Midbrain (tissue), 1 donor: ENCODE measurements at regions not wholly inside any gene's neighbourhood (a gene's known extent, or its start where the extent isn't known, plus 50 kb on each side); places are given as distances from the start of the nearest gene placed in this dataset.

ENCODE experiments used
- DNase-seq: peaks from one replicate; lab custom pipeline; 2025; lab: John Stamatoyannopoulos, UW

- DNase-seq, result no peak
These were observed 130.3 kb downstream of the DTWD1 start for GRCh38 chr15:49751191-49751590.

- DNase-seq, result no peak
These were observed 130.9 kb downstream of the DTWD1 start for GRCh38 chr15:49751751-49752150.

DNA sequence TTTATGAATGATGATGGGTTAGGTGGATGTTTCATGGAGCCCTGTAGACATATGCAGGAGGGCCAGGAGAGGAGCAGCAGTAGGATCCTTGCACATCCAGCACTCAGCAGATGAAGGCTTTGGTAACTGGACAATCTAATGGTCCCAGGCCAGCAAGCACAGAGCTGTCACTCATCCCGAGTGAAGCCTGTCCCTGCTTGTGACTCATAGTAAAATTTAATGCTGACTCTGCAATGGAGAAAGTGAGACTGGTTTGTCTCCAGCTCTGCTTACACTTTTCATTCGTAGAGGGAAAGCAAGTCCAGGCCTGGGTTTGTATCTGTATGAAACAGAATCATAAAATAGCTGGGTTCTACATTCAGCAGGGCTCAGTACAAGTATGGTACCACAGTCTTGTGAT lies 131.7 kb downstream of the DTWD1 start:
- no peak for DNase-seq

GRCh38 chr15:49758456-49758855 lies 137.6 kb downstream of the DTWD1 start:
- DNase-seq, result no peak

DNA sequence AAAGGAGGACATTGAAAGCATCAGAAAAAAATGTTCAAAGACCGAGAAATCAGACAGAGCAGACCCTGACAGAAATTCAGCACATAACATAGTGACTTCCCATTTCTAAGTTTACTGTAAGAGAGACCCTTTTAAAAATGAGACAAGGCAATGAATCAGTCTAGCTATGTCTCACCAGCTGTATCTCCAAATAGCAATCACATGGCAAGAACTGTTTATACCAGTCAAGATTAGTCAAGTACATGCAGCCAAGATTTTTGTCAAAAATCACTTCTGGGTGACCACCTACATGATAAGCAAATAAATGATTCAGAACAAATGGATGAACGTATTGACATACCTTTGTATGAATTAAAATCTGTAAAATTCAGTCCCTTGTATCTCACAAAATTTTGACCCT lies 138.0 kb downstream of the DTWD1 start:
- no peak for DNase-seq

DNA sequence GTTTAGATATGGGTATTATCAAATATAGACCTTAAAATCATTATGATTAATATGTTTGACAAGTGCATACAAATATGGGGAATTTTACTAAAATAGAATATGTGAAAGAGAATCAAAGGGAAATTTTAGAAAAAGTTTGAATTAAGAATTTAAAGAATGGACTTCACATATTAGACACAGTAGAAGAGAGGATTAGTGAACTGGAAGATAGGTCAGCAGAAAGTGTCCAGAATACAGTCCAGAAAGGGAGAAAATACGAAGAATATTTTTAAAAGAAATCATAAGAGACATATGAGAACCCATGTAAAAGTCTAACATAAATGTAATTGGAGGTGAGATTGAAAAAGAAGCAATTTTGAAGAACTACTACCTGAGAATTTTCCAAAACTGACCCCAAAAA lies 139.9 kb downstream of the DTWD1 start:
- DNase-seq, result no peak

DNA sequence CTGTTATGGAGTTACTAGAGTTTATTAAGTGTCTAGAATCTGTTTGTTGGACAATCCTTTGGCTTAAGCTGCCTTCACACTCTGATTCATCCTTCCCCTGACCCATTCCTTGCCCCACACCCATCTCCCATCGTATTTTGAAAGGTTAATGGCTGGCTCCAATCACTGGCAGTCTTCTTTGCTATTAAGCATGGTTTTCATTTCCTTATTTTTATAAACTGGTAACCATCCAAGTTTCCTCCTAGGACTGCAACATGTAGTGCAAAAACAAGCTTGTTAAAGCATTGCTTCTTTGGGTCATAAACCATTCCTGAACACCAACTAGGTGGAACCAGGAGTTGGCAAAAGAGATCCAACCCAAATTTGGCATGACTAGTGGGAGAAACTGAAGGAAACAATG lies 148.4 kb downstream of the DTWD1 start:
- DNase-seq, result no peak

GRCh38 chr15:49789436-49789835 lies 168.6 kb downstream of the DTWD1 start:
- DNase-seq, result no peak

DNA sequence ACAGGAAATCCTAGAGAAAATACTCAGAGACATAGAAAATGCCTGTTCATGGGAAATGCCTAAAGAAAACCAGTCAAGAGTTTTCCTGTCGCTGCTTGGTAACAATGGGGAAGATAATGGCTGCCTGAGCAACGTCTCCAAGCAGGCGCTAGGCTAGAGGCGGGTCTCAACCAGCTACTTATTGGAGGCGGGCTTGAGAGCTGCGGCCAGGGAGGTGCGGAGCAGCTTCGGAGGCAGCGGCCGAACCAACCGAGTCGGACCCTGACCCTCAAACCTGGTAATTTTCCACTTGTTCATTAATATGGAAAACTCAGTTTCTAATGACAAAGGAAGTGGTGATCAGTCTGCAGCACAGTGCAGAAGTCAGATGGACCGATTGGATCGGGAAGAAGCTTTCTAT lies 173.1 kb downstream of the DTWD1 start:
- DNase-seq, result no peak

- DNase-seq, result no peak
These were observed 180.9 kb downstream of the DTWD1 start for GRCh38 chr15:49801796-49802195.
